ENCODE measurements at regions not wholly inside any gene's neighbourhood (a gene's known extent, or its start where the extent isn't known, plus 50 kb on each side); places are given as distances from the start of the nearest gene placed in this dataset.
"Not testable (repeated sequence)": the region's sequence is repeated elsewhere in the genome, so short reads cannot be mapped to it uniquely, and the experiment has no call there.

DNA sequence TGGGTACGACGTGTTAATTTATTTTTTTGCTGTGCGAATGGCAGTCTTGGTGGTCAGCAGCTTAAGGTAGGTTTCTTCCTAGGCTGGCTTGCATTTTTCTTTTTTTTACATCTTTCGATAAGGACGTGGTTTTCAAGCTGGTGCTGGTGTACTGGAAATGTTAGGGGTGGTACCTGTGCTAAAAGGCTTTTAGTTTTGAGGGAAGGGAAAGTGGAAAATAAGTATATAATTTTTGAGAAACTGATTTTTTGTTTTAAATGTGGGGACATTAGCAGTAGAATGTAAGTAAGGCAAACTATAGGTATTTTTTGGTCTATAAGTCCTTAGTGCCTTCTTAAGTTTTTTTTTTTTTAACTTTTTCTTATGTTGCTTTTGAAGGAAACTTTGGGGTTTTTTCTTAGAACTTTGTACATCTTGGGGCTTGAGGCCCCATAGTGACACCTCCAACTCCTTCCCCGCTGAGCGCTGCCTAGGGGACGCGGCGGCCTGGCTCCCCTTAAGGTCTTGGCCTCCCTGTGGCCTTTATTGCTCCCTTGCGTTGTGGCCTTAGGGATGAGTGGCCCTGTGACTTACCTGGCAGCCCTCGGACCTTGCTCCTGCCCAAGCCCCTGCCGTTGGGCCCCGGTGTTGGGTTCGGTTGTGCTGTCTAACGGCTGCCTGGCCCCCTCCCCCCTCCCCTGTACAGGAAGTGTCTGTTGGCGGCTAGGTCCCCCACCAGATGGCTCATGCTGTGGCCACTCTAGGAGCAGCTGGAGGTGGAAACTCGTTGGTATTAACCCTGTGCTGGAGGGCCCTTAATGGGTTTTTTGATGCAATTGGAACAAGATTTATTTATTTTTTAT, 88.0 kb upstream of the RPRML start:
- peak; percentile 95 for DNase-seq

DNA sequence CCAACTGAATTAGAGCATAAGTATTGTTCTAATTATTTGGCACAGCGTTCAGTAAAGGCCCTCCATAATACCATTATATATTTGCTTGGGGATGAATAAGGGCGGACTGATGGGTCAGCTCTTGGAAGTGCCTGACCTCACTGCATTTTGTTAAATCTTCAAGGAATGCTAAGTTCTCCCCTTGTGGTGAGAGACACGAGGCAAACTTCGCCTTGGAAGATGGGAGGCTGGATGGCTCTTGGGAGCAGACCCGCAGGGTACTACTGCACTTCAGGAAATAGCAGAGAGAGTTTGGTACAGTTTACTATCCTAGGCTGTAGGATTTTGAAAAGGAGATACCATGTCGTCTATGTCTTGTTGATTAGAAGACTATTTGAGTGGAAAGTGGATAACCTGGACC, 87.0 kb upstream of the RPRML start:
- DNase-seq: no peak

GRCh38 chr17:47064684-47065083, 85.6 kb upstream of the RPRML start:
- DNase-seq: no peak

DNA sequence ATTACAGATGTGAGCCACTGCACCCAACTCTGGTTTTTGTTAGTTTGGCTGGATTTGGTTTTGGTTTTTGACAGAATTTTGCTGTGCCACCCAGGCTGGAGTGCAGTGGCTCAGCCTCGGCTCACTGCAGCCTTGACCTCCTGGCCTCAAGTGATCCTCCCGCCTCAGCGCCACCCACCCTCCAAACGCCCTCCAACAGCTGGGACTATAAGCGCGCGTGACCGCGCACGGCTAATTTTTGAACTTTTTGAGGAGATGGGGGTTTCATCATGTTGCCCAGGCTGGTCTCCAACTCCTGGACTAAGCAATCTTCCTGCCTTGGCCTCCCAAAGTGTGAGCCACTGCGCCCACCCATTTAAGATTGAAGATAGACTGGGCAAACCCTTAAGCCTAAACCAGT, 84.4 kb upstream of the RPRML start:
- no peak for DNase-seq

DNA sequence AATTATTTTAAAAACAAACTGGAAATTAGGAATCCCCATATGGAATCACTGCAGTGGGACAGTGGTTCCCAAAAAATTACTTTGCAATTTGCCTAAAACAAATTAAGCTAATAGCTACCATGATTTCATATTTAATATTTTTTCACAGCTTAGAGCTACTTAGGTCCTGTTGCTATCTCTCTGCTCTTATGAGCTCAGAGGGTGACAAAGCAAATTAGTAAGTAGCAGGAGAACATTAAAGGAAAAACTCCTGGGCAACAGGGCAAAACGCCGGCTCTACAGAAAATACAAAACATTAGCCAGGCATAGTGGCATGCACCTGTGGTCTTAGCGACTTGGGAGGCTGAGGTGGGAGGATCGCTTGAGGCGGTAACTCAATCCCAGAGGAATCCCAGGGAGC, 83.8 kb upstream of the RPRML start:
- DNase-seq: not testable (repeated sequence)

GRCh38 chr17:47060005-47060404, 81.0 kb upstream of the RPRML start:
- DNase-seq: not testable (repeated sequence)

GRCh38 chr17:47057830-47058229, 78.8 kb upstream of the RPRML start:
- DNase-seq: no peak

DNA sequence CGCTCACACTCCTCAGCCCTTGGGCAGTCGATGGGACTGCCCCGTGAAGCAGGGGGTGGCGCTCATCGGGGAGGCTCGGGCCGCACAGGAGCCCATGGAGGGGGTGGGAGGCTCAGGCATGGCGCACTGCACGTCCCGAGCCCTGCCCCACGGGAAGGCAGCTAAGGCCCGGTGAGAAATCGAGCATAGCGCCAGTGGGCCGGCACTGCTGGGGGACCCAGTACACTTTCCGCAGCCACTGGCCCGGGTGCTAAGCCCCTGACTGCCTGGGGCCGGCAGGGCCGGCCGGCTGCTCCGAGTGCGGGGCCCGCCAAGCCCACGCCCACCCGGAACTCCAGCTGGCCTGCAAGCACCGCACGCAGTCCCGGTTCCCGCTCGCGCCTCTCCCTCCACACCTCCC, 78.2 kb upstream of the RPRML start:
- not testable (repeated sequence) for DNase-seq

- not testable (repeated sequence) for DNase-seq
Observed at GRCh38 chr17:47056687-47057086, 77.6 kb upstream of the RPRML start.
